ENCODE measurements at regions not wholly inside any gene's neighbourhood (a gene's known extent, or its start where the extent isn't known, plus 50 kb on each side); places are given as distances from the start of the nearest gene placed in this dataset.
"Not testable (repeated sequence)": the region's sequence is repeated elsewhere in the genome, so short reads cannot be mapped to it uniquely, and the experiment has no call there.

- peak; percentile 43 for DNase-seq (ENCODE audit: low read depth)
Measured at GRCh38 chr13:109275852-109276251, 510.5 kb downstream of the IRS2 start.

GRCh38 chr13:109275139-109275745 is 511.1 kb downstream of the IRS2 start:
- no peak for DNase-seq (ENCODE audit: low read depth)

- DNase-seq (ENCODE audit: low read depth) = peak; percentile 84
Measured at GRCh38 chr13:109274188-109274821, 512.1 kb downstream of the IRS2 start.

GRCh38 chr13:109273326-109273751 is 513.0 kb downstream of the IRS2 start:
- peak; percentile 55 for DNase-seq (ENCODE audit: low read depth)

GRCh38 chr13:109272595-109273325 is 513.6 kb downstream of the IRS2 start:
- peak; percentile 47 for DNase-seq (ENCODE audit: low read depth)

- DNase-seq (ENCODE audit: low read depth) = peak; percentile 79
Measured at GRCh38 chr13:109271555-109272541, 514.5 kb downstream of the IRS2 start.

GRCh38 chr13:109271061-109271460 is 515.3 kb downstream of the IRS2 start:
- DNase-seq (ENCODE audit: low read depth) = no peak

- not testable (repeated sequence) for DNase-seq (ENCODE audit: low read depth)
Measured at GRCh38 chr13:109269381-109269780, 517.0 kb downstream of the IRS2 start.

- not testable (repeated sequence) for DNase-seq (ENCODE audit: low read depth)
Measured at GRCh38 chr13:109268492-109268891, 517.9 kb downstream of the IRS2 start.

GRCh38 chr13:109267400-109267799 is 519.0 kb downstream of the IRS2 start:
- DNase-seq (ENCODE audit: low read depth) = peak; percentile 64

GRCh38 chr13:109265438-109265742 is 521.0 kb downstream of the IRS2 start:
- DNase-seq (ENCODE audit: low read depth) = peak; percentile 63

GRCh38 chr13:109264603-109265437 is 521.6 kb downstream of the IRS2 start:
- DNase-seq (ENCODE audit: low read depth) = peak; percentile 54

- DNase-seq (ENCODE audit: low read depth) = not testable (repeated sequence)
Measured at GRCh38 chr13:109257761-109258157, 528.6 kb downstream of the IRS2 start.
